ENCODE measurements at regions not wholly inside any gene's neighbourhood (a gene's known extent, or its start where the extent isn't known, plus 50 kb on each side); places are given as distances from the start of the nearest gene placed in this dataset.

DNA sequence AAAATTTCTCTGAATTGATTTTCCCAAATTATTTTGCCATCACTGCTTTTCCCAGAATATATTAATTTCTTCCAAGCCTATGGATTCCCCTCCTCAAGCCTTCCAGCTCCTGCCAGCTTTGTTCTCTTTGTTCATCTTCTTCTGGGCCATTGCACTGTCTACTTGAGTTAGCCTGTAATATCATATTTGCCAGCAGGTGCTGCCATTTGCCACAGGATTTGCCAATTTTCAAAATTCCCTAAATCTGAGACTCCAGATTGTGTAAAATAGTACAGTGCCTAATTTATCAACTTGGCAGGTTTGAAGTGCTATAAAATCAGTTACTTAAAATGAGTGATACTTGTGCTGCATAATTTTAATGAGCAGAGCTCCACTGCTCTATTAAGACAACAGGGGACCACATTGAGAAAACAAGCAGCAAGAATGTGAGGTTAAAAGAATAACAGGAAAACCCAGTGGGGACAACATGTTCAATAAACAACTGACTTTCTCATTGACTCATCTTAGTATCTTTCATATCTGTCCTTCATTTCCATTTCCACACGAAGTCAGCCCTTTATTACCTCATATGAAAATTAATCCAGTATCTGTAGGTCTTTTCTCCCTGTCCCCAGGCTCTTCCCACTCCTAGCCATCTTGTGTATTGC, 84.6 kb upstream of the CCDC196 start:
- TF ChIP-seq, protein P1, sequence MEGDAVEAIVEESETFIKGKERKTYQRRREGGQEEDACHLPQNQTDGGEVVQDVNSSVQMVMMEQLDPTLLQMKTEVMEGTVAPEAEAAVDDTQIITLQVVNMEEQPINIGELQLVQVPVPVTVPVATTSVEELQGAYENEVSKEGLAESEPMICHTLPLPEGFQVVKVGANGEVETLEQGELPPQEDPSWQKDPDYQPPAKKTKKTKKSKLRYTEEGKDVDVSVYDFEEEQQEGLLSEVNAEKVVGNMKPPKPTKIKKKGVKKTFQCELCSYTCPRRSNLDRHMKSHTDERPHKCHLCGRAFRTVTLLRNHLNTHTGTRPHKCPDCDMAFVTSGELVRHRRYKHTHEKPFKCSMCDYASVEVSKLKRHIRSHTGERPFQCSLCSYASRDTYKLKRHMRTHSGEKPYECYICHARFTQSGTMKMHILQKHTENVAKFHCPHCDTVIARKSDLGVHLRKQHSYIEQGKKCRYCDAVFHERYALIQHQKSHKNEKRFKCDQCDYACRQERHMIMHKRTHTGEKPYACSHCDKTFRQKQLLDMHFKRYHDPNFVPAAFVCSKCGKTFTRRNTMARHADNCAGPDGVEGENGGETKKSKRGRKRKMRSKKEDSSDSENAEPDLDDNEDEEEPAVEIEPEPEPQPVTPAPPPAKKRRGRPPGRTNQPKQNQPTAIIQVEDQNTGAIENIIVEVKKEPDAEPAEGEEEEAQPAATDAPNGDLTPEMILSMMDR (IDR thresholded peaks at IDR 0.05): peak; percentile 23 to 55 (median 27)
- TF ChIP-seq POLR2A (IDR thresholded peaks at IDR 0.05): no peak
